Neural cell (in vitro differentiated cells): ENCODE measurements at regions not wholly inside any gene's neighbourhood (a gene's known extent, or its start where the extent isn't known, plus 50 kb on each side); places are given as distances from the start of the nearest gene placed in this dataset.

Source experiments
- EP300 ChIP-seq: fragments of 450-650 bp; conservative IDR thresholded peaks from 2 replicates; pipeline ENCODE4 v1.6.1; 2014; ENCODE audit warnings: antibody characterized with exemption, mild to moderate bottlenecking, moderate library complexity; ENCODE audit not compliant: poor library complexity, severe bottlenecking
- EZH2 ChIP-seq: fragments of 200-600, 300-800 bp; shearing (Covaris generic), sonication (generic); IDR thresholded peaks from 2 replicates; pipeline ENCODE4 v1.6.1; 2014; ENCODE audit warnings: antibody characterized with exemption, low read length, borderline replicate concordance, mild to moderate bottlenecking; ENCODE audit not compliant: insufficient read depth, poor library complexity, severe bottlenecking
- POLR2AphosphoS5 ChIP-seq: IDR thresholded peaks from 2 replicates; pipeline ENCODE4 v1.6.1; 2012
- TF ChIP-seq, protein P1 (sequence below): fragments of 450-650 bp; IDR thresholded peaks from 2 replicates; pipeline ENCODE4 v1.5.1; 2014; ENCODE audit warnings: antibody characterized with exemption, mild to moderate bottlenecking, moderate library complexity; ENCODE audit not compliant: poor library complexity, severe bottlenecking
- TF ChIP-seq, protein P2 (sequence below): IDR thresholded peaks from 2 replicates; pipeline ENCODE4 v1.6.1; 2012; ENCODE audit warnings: borderline replicate concordance

GRCh38 chr2:129467941-129468340 lies 511.5 kb upstream of the RAB6C start:
- TF ChIP-seq, protein P1, sequence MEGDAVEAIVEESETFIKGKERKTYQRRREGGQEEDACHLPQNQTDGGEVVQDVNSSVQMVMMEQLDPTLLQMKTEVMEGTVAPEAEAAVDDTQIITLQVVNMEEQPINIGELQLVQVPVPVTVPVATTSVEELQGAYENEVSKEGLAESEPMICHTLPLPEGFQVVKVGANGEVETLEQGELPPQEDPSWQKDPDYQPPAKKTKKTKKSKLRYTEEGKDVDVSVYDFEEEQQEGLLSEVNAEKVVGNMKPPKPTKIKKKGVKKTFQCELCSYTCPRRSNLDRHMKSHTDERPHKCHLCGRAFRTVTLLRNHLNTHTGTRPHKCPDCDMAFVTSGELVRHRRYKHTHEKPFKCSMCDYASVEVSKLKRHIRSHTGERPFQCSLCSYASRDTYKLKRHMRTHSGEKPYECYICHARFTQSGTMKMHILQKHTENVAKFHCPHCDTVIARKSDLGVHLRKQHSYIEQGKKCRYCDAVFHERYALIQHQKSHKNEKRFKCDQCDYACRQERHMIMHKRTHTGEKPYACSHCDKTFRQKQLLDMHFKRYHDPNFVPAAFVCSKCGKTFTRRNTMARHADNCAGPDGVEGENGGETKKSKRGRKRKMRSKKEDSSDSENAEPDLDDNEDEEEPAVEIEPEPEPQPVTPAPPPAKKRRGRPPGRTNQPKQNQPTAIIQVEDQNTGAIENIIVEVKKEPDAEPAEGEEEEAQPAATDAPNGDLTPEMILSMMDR: no peak
- TF ChIP-seq POLR2AphosphoS5: no peak
- TF ChIP-seq EP300: no peak
- no peak for TF ChIP-seq EZH2
- TF ChIP-seq, protein P2, sequence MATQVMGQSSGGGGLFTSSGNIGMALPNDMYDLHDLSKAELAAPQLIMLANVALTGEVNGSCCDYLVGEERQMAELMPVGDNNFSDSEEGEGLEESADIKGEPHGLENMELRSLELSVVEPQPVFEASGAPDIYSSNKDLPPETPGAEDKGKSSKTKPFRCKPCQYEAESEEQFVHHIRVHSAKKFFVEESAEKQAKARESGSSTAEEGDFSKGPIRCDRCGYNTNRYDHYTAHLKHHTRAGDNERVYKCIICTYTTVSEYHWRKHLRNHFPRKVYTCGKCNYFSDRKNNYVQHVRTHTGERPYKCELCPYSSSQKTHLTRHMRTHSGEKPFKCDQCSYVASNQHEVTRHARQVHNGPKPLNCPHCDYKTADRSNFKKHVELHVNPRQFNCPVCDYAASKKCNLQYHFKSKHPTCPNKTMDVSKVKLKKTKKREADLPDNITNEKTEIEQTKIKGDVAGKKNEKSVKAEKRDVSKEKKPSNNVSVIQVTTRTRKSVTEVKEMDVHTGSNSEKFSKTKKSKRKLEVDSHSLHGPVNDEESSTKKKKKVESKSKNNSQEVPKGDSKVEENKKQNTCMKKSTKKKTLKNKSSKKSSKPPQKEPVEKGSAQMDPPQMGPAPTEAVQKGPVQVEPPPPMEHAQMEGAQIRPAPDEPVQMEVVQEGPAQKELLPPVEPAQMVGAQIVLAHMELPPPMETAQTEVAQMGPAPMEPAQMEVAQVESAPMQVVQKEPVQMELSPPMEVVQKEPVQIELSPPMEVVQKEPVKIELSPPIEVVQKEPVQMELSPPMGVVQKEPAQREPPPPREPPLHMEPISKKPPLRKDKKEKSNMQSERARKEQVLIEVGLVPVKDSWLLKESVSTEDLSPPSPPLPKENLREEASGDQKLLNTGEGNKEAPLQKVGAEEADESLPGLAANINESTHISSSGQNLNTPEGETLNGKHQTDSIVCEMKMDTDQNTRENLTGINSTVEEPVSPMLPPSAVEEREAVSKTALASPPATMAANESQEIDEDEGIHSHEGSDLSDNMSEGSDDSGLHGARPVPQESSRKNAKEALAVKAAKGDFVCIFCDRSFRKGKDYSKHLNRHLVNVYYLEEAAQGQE: no peak
